COLO829 (cell line): ENCODE measurements at regions not wholly inside any gene's neighbourhood (a gene's known extent, or its start where the extent isn't known, plus 50 kb on each side); places are given as distances from the start of the nearest gene placed in this dataset.

Experiments
- DNase-seq: peaks from one replicate; pipeline ENCODE4 v3.0.0; 2012; ENCODE audit warnings: low spot score

GRCh38 chr3:141669434-141669833 lies 68.7 kb upstream of the RNF7 start:
- DNase-seq, result no peak

GRCh38 chr3:141677701-141678100 lies 60.4 kb upstream of the RNF7 start:
- no peak for DNase-seq

GRCh38 chr3:141680620-141681389 lies 57.3 kb upstream of the RNF7 start:
- DNase-seq, result peak; percentile 64

GRCh38 chr3:141681390-141681780 lies 56.7 kb upstream of the RNF7 start:
- no peak for DNase-seq

GRCh38 chr3:141682007-141682406 lies 56.1 kb upstream of the RNF7 start:
- DNase-seq, result no peak

- no peak for DNase-seq
These were observed 55.2 kb upstream of the RNF7 start for GRCh38 chr3:141682921-141683320.

- DNase-seq, result no peak
These were observed 53.3 kb upstream of the RNF7 start for GRCh38 chr3:141684758-141685157.

GRCh38 chr3:141686466-141687291 lies 51.4 kb upstream of the RNF7 start:
- peak; percentile 45 for DNase-seq
